ENCODE measurements at regions not wholly inside any gene's neighbourhood (a gene's known extent, or its start where the extent isn't known, plus 50 kb on each side); places are given as distances from the start of the nearest gene placed in this dataset.

GRCh38 chr22:49637255-49637760 is 190.4 kb downstream of the BRD1 start:
- no peak for DNase-seq

- DNase-seq, result no peak
These were observed 191.0 kb downstream of the BRD1 start for GRCh38 chr22:49636649-49637048.

GRCh38 chr22:49636214-49636613 is 191.5 kb downstream of the BRD1 start:
- no peak for DNase-seq

GRCh38 chr22:49634006-49634772 is 193.5 kb downstream of the BRD1 start:
- no peak for DNase-seq

GRCh38 chr22:49633010-49633324 is 194.7 kb downstream of the BRD1 start:
- no peak for DNase-seq

GRCh38 chr22:49632199-49633009 is 195.3 kb downstream of the BRD1 start:
- DNase-seq, result no peak

GRCh38 chr22:49630448-49630946 is 197.2 kb downstream of the BRD1 start:
- DNase-seq, result no peak

GRCh38 chr22:49629586-49630447 is 197.9 kb downstream of the BRD1 start:
- no peak for DNase-seq

GRCh38 chr22:49629261-49629570 is 198.5 kb downstream of the BRD1 start:
- no peak for DNase-seq

- no peak for DNase-seq
These were observed 199.0 kb downstream of the BRD1 start for GRCh38 chr22:49628391-49629260.

- no peak for DNase-seq
These were observed 200.2 kb downstream of the BRD1 start for GRCh38 chr22:49627217-49628181.

GRCh38 chr22:49626361-49627216 is 201.1 kb downstream of the BRD1 start:
- no peak for DNase-seq

- DNase-seq, result no peak
These were observed 203.1 kb downstream of the BRD1 start for GRCh38 chr22:49624421-49625177.

- DNase-seq, result no peak
These were observed 204.0 kb downstream of the BRD1 start for GRCh38 chr22:49623715-49624114.

GRCh38 chr22:49623176-49623575 is 204.5 kb downstream of the BRD1 start:
- DNase-seq, result no peak

GRCh38 chr22:49622241-49623105 is 205.2 kb downstream of the BRD1 start:
- no peak for DNase-seq

- no peak for DNase-seq
These were observed 206.0 kb downstream of the BRD1 start for GRCh38 chr22:49621601-49622210.

GRCh38 chr22:49620666-49621065 is 207.0 kb downstream of the BRD1 start:
- DNase-seq, result no peak
